Fibroblast of lung (primary cell): ENCODE measurements at regions not wholly inside any gene's neighbourhood (a gene's known extent, or its start where the extent isn't known, plus 50 kb on each side); places are given as distances from the start of the nearest gene placed in this dataset.

ENCODE experiments used
- EZH2 ChIP-seq: IDR thresholded peaks from 2 replicates; pipeline ENCODE4 v1.5.1; 2012; ENCODE audit warnings: low read length, control low read depth, mild to moderate bottlenecking; ENCODE audit errors: missing control alignments
- TF ChIP-seq, protein P1 (sequence below), 2 donors: IDR thresholded peaks in 1 of 2; conservative IDR thresholded peaks in 1 of 2; 1 replicate in 1 of 2; 2 replicates in 1 of 2; pipeline ENCODE4 v1.5.1; 2011 to 2012; ENCODE audit warnings: low read length in 2 of 2, control low read depth in 1 of 2, inconsistent platforms in 1 of 2, low read depth in 1 of 2, mild to moderate bottlenecking in 1 of 2

GRCh38 chr3:118108769-118109168, 925.9 kb downstream of the IGSF11 start:
- TF ChIP-seq, protein P1, sequence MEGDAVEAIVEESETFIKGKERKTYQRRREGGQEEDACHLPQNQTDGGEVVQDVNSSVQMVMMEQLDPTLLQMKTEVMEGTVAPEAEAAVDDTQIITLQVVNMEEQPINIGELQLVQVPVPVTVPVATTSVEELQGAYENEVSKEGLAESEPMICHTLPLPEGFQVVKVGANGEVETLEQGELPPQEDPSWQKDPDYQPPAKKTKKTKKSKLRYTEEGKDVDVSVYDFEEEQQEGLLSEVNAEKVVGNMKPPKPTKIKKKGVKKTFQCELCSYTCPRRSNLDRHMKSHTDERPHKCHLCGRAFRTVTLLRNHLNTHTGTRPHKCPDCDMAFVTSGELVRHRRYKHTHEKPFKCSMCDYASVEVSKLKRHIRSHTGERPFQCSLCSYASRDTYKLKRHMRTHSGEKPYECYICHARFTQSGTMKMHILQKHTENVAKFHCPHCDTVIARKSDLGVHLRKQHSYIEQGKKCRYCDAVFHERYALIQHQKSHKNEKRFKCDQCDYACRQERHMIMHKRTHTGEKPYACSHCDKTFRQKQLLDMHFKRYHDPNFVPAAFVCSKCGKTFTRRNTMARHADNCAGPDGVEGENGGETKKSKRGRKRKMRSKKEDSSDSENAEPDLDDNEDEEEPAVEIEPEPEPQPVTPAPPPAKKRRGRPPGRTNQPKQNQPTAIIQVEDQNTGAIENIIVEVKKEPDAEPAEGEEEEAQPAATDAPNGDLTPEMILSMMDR (conservative IDR thresholded peaks at IDR 0.05 in 1 of 2, IDR thresholded peaks at IDR 0.05 in 1 of 2; ENCODE audit: low read depth in 1 of 2, low read length in 2 of 2) = no peak
- no peak for TF ChIP-seq EZH2
